DOHH2 (cell line): ENCODE measurements at regions not wholly inside any gene's neighbourhood (a gene's known extent, or its start where the extent isn't known, plus 50 kb on each side); places are given as distances from the start of the nearest gene placed in this dataset.

Experiments used
- EZH2phosphoT487 ChIP-seq: fragments of 200-600 bp; sonication (generic); IDR thresholded peaks from 2 replicates; pipeline ENCODE4 v1.6.1; 2017; ENCODE audit warnings: borderline replicate concordance, mild to moderate bottlenecking, antibody characterized with exemption, low read length, moderate library complexity, mixed read lengths
- TF ChIP-seq, protein P1 (sequence below): fragments of 200-600 bp; sonication (generic); IDR thresholded peaks from one replicate; pipeline ENCODE4 v1.5.1; 2014; ENCODE audit warnings: antibody characterized with exemption, mild to moderate bottlenecking, low read depth, low read length; ENCODE audit not compliant: poor library complexity, severe bottlenecking

DNA sequence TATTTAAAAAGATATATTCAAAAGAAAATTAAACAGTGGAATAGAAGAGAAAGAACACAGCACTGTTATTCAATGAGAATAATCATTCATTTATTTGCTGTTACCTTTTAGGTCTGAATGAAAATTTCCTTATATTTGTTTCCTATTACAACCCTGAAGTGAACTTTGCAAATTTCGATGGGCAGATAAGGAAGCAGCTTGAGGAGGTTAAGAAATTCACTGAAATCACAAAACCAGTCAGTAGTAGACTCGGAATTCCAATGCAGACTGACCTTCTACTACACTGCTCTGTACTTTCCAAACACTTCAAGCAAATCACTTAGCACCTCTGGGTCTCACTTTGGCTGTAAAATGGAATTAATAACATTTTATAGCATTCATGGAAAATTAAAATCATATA is 172.0 kb upstream of the TP63 start:
- TF ChIP-seq, protein P1, sequence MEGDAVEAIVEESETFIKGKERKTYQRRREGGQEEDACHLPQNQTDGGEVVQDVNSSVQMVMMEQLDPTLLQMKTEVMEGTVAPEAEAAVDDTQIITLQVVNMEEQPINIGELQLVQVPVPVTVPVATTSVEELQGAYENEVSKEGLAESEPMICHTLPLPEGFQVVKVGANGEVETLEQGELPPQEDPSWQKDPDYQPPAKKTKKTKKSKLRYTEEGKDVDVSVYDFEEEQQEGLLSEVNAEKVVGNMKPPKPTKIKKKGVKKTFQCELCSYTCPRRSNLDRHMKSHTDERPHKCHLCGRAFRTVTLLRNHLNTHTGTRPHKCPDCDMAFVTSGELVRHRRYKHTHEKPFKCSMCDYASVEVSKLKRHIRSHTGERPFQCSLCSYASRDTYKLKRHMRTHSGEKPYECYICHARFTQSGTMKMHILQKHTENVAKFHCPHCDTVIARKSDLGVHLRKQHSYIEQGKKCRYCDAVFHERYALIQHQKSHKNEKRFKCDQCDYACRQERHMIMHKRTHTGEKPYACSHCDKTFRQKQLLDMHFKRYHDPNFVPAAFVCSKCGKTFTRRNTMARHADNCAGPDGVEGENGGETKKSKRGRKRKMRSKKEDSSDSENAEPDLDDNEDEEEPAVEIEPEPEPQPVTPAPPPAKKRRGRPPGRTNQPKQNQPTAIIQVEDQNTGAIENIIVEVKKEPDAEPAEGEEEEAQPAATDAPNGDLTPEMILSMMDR = no peak
- TF ChIP-seq EZH2phosphoT487 = no peak
